ENCODE measurements at regions not wholly inside any gene's neighbourhood (a gene's known extent, or its start where the extent isn't known, plus 50 kb on each side); places are given as distances from the start of the nearest gene placed in this dataset.

- TF ChIP-seq CTCF (IDR thresholded peaks at IDR 0.05; ENCODE audit: insufficient read depth, low read depth, low read length) (no peak), EZH2 (IDR thresholded peaks at IDR 0.05; ENCODE audit: insufficient read depth, low read length) (no peak)
Observed at GRCh38 chr11:19429108-19429760, 188.5 kb upstream of the E2F8 start.
